WTC11 (cell line): ENCODE measurements at regions not wholly inside any gene's neighbourhood (a gene's known extent, or its start where the extent isn't known, plus 50 kb on each side); places are given as distances from the start of the nearest gene placed in this dataset.

Experiments used
- ATAC-seq: fragments of 200-7000 bp; cut with Tn5 transposase; 2 replicates; pipeline ENCODE4 v1.10.0; 2021; ENCODE audit warnings: mild to moderate bottlenecking, moderate library complexity
- CTCF ChIA-PET: fragments of 300-600 bp; sonication (Branson Sonifier 250); formaldehyde crosslinking; loops from one replicate; lab custom pipeline; 2021; ENCODE audit warnings: antibody characterized with exemption; lab: Charles Lee
- POLR2A ChIA-PET: fragments of 350-600 bp; sonication (Branson Sonifier 250); formaldehyde crosslinking; loops from one replicate; lab custom pipeline; 2021; ENCODE audit warnings: antibody characterized with exemption; lab: Charles Lee
- DNase-seq: peaks from one replicate; pipeline ENCODE4 v3.0.0; 2021; ENCODE audit warnings: low spot score
- H3K27ac Mint-ChIP-seq: 2 replicates; pipeline ENCODE4 v1.8.0; 2021; ENCODE audit warnings: mixed read lengths
- H3K27me3 Mint-ChIP-seq: 2 replicates; pipeline ENCODE4 v1.8.0; 2021; ENCODE audit warnings: low read depth, mild to moderate bottlenecking, moderate library complexity, mixed read lengths
- H3K36me3 Mint-ChIP-seq: 2 replicates; pipeline ENCODE4 v1.8.0; 2021; ENCODE audit warnings: mixed read lengths
- H3K4me1 Mint-ChIP-seq: 2 replicates; pipeline ENCODE4 v1.8.0; 2022; ENCODE audit warnings: mixed read lengths
- H3K4me3 Mint-ChIP-seq: 2 replicates; pipeline ENCODE4 v1.8.0; 2021; ENCODE audit warnings: mild to moderate bottlenecking, moderate library complexity, mixed read lengths
- H3K9me3 Mint-ChIP-seq: 2 replicates; pipeline ENCODE4 v1.8.0; 2021; ENCODE audit warnings: mixed read lengths
- ARID4B ChIP-seq: sonication (generic); formaldehyde crosslinking; IDR thresholded peaks from 2 replicates; pipeline ENCODE4 v1.8.0; 2023; ENCODE audit warnings: missing genetic modification reagents, mild to moderate bottlenecking, borderline replicate concordance
- CREB1 ChIP-seq: sonication (generic); formaldehyde crosslinking; IDR thresholded peaks from 2 replicates; pipeline ENCODE4 v1.8.0; 2023; ENCODE audit warnings: mild to moderate bottlenecking, missing genetic modification reagents
- CREM ChIP-seq: sonication (generic); formaldehyde crosslinking; IDR thresholded peaks from 2 replicates; pipeline ENCODE4 v1.8.1; 2022; ENCODE audit warnings: mild to moderate bottlenecking, missing genetic modification reagents, moderate library complexity
- ELF4 ChIP-seq: sonication (generic); formaldehyde crosslinking; IDR thresholded peaks from 2 replicates; pipeline ENCODE4 v1.8.1; 2022; ENCODE audit warnings: low read depth, mild to moderate bottlenecking, moderate library complexity, missing genetic modification reagents
- ERG ChIP-seq: fragments of 250-450 bp; sonication (Bioruptor Pico); IDR thresholded peaks from 2 replicates; pipeline ENCODE4 v1.8.0; 2021; ENCODE audit warnings: mild to moderate bottlenecking
- ETV6 ChIP-seq: sonication (generic); formaldehyde crosslinking; IDR thresholded peaks from 2 replicates; pipeline ENCODE4 v1.8.1; 2022; ENCODE audit warnings: mild to moderate bottlenecking, missing genetic modification reagents
- GTF2I ChIP-seq: fragments of 250-450 bp; sonication (Bioruptor Pico); conservative IDR thresholded peaks from 2 replicates; pipeline ENCODE4 v1.4.0; 2021; ENCODE audit warnings: mild to moderate bottlenecking
- HMGA2 ChIP-seq: fragments of 250-450 bp; sonication (Bioruptor Pico); IDR thresholded peaks from 2 replicates; pipeline ENCODE4 v1.4.0; 2021; ENCODE audit warnings: mild to moderate bottlenecking, moderate library complexity
- IRF2 ChIP-seq: sonication (generic); formaldehyde crosslinking; IDR thresholded peaks from 2 replicates; pipeline ENCODE4 v1.8.0; 2022; ENCODE audit warnings: low read depth, missing genetic modification reagents, borderline replicate concordance
- KAT7 ChIP-seq: sonication (generic); formaldehyde crosslinking; IDR thresholded peaks from 2 replicates; pipeline ENCODE4 v1.8.1; 2023; ENCODE audit warnings: missing genetic modification reagents, mild to moderate bottlenecking, borderline replicate concordance
- MXD4 ChIP-seq: fragments of 250-450 bp; sonication (Bioruptor Pico); IDR thresholded peaks from 2 replicates; pipeline ENCODE4 v1.8.0; 2021; ENCODE audit warnings: mild to moderate bottlenecking, moderate library complexity, borderline replicate concordance
- NFATC4 ChIP-seq: fragments of 250-450 bp; sonication (Bioruptor Pico); IDR thresholded peaks from 2 replicates; pipeline ENCODE4 v1.9.0; 2021; ENCODE audit warnings: mild to moderate bottlenecking
- NFYB ChIP-seq: sonication (generic); formaldehyde crosslinking; conservative IDR thresholded peaks from 2 replicates; pipeline ENCODE4 v1.8.0; 2022; ENCODE audit warnings: low read depth, missing genetic modification reagents
- NR2C2 ChIP-seq: sonication (generic); formaldehyde crosslinking; IDR thresholded peaks from 2 replicates; pipeline ENCODE4 v1.8.0; 2022; ENCODE audit warnings: mild to moderate bottlenecking, missing genetic modification reagents
- RORB ChIP-seq: fragments of 250-450 bp; sonication (Bioruptor Pico); IDR thresholded peaks from 2 replicates; pipeline ENCODE4 v1.9.0; 2021; ENCODE audit warnings: mild to moderate bottlenecking
- SMAD4 ChIP-seq: sonication (generic); formaldehyde crosslinking; IDR thresholded peaks from 2 replicates; pipeline ENCODE4 v1.8.0; 2022; ENCODE audit warnings: mild to moderate bottlenecking, missing genetic modification reagents
- SP1 ChIP-seq: sonication (generic); formaldehyde crosslinking; conservative IDR thresholded peaks from 2 replicates; pipeline ENCODE4 v1.8.1; 2022; ENCODE audit warnings: missing genetic modification reagents
- ZNF232 ChIP-seq: sonication (generic); formaldehyde crosslinking; IDR thresholded peaks from 2 replicates; pipeline ENCODE4 v1.8.0; 2022; ENCODE audit warnings: mild to moderate bottlenecking, missing genetic modification reagents
- TF ChIP-seq, protein P1 (sequence below): fragments of 200-600 bp; IDR thresholded peaks from 2 replicates; pipeline ENCODE4 v1.8.0; 2022; ENCODE audit warnings: antibody characterized with exemption
- TF ChIP-seq, protein P2 (sequence below): sonication (generic); formaldehyde crosslinking; IDR thresholded peaks from 2 replicates; pipeline ENCODE4 v1.8.0; 2022; ENCODE audit warnings: missing genetic modification reagents

DNA sequence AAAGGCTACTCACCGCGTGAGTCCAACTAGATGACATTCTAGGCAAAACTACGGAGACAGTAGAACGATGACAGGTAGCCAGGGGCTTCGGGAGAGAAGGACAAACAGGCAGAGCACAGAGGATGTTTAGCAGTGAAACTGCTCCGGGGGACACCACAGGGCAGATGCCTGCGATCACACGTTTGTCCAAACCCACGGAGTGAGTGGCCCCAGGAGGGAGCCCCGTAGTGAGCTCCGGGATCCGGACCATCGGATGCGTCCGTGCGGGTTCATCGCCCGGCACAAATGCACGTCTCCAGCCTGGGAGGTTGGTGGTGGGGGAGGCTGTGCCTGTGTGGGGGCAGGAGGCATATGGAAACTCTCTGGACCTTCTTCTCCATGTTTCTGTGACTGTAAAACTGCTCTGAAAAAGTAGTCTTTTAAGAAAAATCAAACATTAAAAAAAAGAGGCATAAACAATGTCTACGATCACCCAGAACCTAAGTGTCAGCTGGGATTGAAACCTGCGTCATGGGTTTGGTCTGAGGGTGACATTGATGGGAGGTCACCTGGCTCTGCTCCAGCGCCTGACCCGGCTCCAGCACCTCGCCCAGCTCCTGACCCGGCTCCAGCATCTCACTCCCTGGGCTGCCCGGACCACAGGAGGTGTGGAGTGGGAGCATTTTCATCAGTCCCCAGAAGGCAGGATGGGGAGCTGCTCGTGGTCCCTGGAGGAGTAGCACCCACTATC lies 83.0 kb upstream of the CTDP1 start:
- Mint-ChIP-seq H3K4me1 (peaks cover 11% of the 10 kb centered on the region), H3K9me3 (peaks cover 9% of the 10 kb centered on the region), H3K27ac (no peak overlapping the region), H3K27me3 (peaks cover 4% of the 10 kb centered on the region; the same call in 1 of the 2 replicates), H3K4me3 (no peak overlapping the region), H3K36me3 (no peaks in the 10 kb centered on the region)
- TF ChIP-seq NFYB (no peak), SP1 (no peak), ELF4 (CRISPR knock-in tag) (no peak), KAT7 (no peak), SMAD4 (CRISPR knock-in tag) (no peak), CREM (no peak), ARID4B (no peak), ETV6 (no peak), IRF2 (CRISPR knock-in tag) (no peak), MXD4 (no peak), CREB1 (CRISPR knock-in tag) (no peak), RORB (CRISPR knock-in tag) (no peak), ZNF232 (CRISPR knock-in tag) (no peak)
- TF ChIP-seq, protein P1, sequence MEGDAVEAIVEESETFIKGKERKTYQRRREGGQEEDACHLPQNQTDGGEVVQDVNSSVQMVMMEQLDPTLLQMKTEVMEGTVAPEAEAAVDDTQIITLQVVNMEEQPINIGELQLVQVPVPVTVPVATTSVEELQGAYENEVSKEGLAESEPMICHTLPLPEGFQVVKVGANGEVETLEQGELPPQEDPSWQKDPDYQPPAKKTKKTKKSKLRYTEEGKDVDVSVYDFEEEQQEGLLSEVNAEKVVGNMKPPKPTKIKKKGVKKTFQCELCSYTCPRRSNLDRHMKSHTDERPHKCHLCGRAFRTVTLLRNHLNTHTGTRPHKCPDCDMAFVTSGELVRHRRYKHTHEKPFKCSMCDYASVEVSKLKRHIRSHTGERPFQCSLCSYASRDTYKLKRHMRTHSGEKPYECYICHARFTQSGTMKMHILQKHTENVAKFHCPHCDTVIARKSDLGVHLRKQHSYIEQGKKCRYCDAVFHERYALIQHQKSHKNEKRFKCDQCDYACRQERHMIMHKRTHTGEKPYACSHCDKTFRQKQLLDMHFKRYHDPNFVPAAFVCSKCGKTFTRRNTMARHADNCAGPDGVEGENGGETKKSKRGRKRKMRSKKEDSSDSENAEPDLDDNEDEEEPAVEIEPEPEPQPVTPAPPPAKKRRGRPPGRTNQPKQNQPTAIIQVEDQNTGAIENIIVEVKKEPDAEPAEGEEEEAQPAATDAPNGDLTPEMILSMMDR: no peak
- TF ChIP-seq, protein P2, sequence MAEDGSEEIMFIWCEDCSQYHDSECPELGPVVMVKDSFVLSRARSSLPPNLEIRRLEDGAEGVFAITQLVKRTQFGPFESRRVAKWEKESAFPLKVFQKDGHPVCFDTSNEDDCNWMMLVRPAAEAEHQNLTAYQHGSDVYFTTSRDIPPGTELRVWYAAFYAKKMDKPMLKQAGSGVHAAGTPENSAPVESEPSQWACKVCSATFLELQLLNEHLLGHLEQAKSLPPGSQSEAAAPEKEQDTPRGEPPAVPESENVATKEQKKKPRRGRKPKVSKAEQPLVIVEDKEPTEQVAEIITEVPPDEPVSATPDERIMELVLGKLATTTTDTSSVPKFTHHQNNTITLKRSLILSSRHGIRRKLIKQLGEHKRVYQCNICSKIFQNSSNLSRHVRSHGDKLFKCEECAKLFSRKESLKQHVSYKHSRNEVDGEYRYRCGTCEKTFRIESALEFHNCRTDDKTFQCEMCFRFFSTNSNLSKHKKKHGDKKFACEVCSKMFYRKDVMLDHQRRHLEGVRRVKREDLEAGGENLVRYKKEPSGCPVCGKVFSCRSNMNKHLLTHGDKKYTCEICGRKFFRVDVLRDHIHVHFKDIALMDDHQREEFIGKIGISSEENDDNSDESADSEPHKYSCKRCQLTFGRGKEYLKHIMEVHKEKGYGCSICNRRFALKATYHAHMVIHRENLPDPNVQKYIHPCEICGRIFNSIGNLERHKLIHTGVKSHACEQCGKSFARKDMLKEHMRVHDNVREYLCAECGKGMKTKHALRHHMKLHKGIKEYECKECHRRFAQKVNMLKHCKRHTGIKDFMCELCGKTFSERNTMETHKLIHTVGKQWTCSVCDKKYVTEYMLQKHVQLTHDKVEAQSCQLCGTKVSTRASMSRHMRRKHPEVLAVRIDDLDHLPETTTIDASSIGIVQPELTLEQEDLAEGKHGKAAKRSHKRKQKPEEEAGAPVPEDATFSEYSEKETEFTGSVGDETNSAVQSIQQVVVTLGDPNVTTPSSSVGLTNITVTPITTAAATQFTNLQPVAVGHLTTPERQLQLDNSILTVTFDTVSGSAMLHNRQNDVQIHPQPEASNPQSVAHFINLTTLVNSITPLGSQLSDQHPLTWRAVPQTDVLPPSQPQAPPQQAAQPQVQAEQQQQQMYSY (CRISPR knock-in tag): no peak
- DNase-seq (peak; percentile 4), ATAC-seq (no peak)
- ChIA-PET CTCF (no interaction called here), POLR2A (no interaction called here)

- no peaks in the 10 kb centered on the region for H3K36me3 Mint-ChIP-seq
- ChIA-PET POLR2A (no interaction called here), CTCF (no interaction called here)
- peaks cover 9% of the 10 kb centered on the region for H3K9me3 Mint-ChIP-seq
- no peak overlapping the region for H3K4me3 Mint-ChIP-seq
- peaks cover 11% of the 10 kb centered on the region for H3K4me1 Mint-ChIP-seq
- DNase-seq (peak; percentile 6), ATAC-seq (no peak)
- no peak for TF ChIP-seq NFATC4 (CRISPR knock-in tag)
- TF ChIP-seq GTF2I (CRISPR knock-in tag): no peak
- TF ChIP-seq ERG (CRISPR knock-in tag): no peak
- no peak for TF ChIP-seq HMGA2 (CRISPR knock-in tag)
- no peak for TF ChIP-seq NR2C2 (CRISPR knock-in tag)
- no peak for TF ChIP-seq MXD4
- TF ChIP-seq NFYB: no peak
- H3K27me3 Mint-ChIP-seq: peaks cover 3% of the 10 kb centered on the region; the same call in 1 of the 2 replicates
- no peak overlapping the region for H3K27ac Mint-ChIP-seq
These were observed 82.3 kb upstream of the CTDP1 start for GRCh38 chr18:79597176-79597830.
